Cardiac septum (tissue), 1 donor: ENCODE measurements at regions not wholly inside any gene's neighbourhood (a gene's known extent, or its start where the extent isn't known, plus 50 kb on each side); places are given as distances from the start of the nearest gene placed in this dataset.
"Not testable (repeated sequence)": the region's sequence is repeated elsewhere in the genome, so short reads cannot be mapped to it uniquely, and the experiment has no call there.

ENCODE experiments used
- DNase-seq: peaks from one replicate; pipeline ENCODE4 v3.0.0-alpha.2; 2020; ENCODE audit warnings: low spot score
- intact Hi-C: fragments of 100-400 bp; cut with DNase I; formaldehyde crosslinking; loops from one replicate; pipeline ENCODE4 v1.14.0; 2022
- donor health status: DM: no; HTN: no; CAD: no.

DNA sequence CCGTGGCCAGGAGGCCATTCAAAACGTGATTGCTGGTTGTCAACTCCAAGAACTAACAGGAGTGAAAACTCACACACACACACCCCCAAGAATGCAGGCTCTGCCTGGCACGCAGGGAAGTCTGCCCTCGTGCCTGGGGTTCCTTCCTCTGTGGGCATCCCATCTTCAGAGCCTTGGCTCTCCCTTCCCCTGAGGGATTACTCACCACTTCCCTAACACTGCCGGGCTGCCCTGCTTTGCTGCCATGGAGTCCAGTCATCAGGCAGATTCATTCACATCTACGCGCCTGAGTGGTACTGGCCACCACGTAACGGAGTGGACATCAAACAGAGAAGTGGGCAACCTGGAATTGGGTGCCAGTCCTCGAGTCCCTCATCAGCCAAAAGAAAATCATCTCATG is 120.7 kb upstream of the TMEM45B start:
- no peak for DNase-seq
- intact Hi-C loops, result no loop called here

DNA sequence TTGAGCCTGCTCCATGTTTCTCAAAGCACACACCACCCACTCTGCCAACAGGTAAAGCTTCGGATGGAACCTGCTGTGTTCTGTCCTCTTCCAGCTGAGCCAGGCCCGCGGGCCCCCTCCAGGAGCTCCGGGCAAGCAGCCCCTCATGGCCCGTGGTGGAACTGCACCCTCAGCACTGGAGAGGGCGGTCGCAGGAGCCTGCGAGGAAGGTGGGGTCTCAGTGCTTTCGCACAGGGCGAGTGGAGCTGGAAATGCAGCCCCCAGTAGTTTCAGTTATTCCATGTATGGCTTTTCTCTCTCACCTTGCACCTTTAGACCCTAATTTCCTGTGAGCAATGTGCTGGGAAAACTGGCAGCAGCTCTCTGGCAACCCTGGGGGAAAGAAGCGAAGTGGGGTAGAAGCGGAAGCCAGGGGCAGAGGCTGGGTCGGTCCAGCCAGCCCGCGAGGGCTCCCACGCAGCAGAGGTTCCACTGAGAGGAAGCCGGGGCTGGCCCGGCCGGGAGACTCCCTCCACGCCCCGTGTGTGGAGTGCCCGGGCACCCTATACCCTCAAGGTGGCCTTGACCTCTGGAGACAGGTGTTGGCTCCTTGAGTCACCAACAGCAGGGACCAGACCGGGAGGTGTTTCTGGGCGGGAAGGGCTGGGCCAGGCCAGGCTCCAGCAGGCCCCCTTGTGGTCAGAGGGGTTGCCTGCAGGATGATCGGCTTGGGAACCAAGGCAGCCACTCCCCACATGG is 119.9 kb upstream of the TMEM45B start:
- intact Hi-C loops, result no loop called here

DNA sequence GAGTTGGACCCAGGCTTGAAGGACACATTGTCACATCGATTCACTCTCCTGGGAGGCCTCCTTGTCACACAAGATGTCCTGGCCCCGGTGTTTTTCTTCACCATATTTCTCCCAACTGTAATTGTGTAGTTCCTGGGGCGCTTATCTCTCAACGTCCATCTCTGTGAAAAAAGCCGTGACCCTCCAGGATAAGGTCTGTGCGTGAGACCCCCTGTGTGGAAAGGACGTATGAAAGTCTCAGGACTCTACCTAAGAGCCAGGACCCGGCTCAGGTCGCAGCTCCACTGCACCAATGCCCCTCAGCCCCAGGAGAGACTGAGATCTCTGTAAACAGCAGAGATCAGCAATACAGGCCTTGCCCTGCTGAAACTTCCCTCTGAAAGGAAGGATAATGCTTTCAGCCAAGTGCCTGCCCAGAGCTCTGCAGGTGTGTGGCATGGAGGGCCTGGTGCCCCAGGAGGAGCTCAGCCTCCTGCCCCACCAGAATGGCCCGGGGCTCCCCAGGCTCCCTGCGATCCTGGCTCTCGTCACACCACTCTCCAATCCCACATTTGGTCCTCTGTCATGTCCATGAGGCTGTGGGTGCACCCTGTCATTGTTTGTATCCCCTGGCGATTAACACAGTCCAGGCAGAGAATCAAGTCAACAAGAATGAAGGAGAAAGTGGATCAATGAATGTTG is 119.2 kb upstream of the TMEM45B start:
- intact Hi-C loops, result no loop called here
- no peak for DNase-seq

More for the DNA sequence above, 119.9 kb upstream of the TMEM45B start:
- DNase-seq, result no peak

DNA sequence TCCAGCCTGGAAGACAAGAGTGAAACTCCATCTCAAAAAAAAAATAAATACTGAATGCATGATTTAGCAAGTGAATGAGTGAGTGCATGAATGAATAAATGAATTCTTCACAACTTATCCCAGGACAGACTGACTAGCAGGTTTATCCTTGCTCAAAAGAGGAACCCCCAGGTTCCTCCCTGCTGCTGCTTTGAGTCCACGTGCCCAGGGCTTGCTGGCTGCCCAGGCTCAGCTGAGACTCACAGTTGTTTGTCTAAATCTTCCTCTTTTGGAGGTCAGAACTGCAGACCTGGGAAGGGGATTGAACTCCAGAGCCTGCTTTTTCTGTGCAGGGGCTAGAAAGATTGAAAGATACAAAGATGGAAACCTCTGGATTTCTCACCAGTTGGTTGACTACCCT is 117.4 kb upstream of the TMEM45B start:
- intact Hi-C loops, result no loop called here

DNA sequence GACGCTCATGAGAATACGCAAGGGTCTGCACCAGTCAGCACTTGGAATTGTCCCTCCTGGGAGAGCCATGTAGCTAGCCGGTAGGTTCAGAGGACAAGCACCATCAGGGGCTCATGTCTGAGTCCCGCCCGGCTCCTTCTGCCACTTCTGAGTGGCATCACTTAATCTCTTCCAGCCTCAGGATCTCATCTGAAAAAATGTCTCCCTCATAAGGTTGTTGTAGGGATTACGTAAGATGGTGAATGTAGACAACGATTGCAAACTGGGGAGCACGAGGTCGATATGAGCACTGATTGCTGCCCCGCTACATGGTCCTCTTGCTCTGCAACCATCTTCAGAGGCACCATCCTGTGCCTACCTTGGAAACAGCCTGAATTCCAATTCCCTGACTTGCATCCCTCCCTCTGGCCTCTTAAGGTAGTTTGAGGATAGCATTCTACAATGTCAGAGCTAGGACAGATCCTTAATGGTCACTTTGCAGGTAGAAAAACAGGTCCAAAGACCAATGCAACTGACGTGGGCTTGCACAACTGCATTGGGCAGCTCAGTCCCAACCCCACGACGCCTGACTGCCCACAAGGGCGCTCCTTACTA is 115.8 kb upstream of the TMEM45B start:
- intact Hi-C loops, result no loop called here

More for the DNA sequence above, 117.4 kb upstream of the TMEM45B start:
- no peak for DNase-seq

DNA sequence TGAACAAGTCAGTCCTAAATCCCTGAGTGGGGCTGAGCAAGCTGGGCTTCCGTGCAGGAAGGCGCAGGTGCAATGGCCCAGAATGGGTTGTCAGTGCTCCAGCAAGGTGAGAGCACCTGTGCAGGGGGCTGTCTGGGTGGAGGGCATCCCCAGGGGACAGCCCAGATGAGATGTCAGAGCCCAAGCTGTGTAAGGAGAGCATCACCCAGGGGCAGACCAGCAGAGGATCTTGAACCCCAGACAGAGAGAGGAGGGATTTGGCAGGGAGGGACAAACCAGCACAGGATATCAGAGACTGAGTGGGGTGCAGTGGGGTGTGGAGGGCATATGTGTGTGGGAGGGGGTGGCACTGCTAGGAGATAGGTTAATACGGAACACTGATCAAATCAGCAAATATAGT is 114.9 kb upstream of the TMEM45B start:
- intact Hi-C loops, result no loop called here
- peak; percentile 24 for DNase-seq

More for the DNA sequence above, 115.8 kb upstream of the TMEM45B start:
- DNase-seq, result peak; percentile 15

DNA sequence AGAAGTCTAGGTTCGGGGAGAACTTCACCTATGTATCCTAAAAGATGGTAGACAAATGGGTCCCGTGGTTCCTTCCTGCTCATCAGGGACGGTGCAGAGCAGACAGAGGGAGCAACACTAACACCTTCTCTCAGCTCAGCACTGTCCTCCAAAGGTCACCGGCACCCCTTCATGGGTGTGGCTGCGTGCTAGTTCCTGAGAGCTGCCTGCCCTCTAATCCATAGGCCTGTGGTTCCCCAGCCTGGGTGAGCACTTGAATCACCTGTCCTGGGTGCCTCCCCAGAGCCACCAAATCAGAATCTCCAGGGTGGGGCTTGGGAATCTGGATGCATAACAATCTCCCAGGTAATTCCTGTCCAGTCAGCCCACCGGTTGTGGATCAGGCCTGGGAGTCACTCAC is 113.9 kb upstream of the TMEM45B start:
- DNase-seq, result peak; percentile 59
- intact Hi-C loops, result no loop called here

DNA sequence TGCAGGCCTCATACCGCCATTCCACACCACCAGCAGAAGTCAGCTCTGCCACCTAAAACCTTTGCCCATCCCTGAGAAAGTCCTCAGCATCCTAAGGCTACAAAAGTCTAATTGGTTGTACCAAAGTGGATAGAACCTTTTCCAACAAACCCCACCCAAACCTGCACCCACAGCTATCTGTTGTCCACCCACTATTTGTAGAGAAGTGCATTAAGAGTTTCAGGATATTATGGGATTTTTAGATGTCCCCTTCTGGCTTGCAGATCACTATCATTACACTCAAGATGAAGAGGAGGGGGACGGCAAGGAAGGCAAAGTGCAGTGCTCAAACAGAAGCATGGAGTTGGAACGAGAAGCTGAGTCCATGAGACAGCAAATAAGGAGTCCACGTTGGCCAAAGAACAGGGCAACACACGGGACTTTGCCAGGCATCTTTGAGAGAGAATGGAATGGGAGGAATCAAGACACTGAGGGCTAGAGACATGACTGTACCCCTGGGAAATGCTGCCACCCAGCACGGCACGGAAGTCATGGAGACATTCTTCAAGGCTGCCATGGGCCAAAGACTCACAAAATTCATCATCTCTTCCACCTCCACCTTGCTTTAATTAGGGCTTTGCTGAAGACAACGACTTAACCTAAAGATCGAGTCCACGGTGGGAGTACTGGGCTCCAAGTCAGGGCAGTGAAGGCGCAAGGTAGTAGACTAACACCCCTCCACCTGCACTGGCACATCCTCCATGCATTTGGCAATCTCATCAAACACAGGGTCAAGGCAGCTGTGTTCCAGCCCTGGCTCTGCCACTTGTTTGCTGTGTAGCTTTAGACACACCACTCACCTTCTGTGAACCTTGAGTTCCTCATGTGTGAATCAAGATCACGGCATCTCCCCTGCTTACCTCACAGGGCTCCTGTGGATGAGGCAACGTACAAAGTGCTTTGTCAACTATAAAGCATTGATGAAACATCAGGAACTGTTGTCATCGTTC is 112.9 kb upstream of the TMEM45B start:
- DNase-seq, result peak; percentile 33
- intact Hi-C loops, result no loop called here

DNA sequence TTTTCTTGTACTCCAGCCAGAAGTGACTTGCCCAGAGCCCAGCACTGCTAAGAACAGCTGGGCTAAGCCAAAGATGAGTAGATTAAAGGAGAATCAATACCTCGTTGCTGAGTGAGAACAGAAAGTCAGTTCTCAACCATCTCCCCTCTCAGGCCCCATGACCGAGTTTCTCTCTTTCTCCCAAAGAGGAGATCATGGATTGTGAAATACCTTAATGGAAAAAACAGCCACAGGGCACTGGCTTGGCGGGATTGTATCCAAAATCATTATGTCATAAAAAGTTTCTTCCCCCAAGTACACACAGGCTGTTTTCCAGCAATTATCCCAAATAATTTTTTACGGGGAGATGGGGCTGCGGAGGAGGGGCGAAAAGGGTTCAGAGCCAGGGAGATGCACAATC is 111.8 kb upstream of the TMEM45B start:
- peak; percentile 49 for DNase-seq
- intact Hi-C loops, result no loop called here

DNA sequence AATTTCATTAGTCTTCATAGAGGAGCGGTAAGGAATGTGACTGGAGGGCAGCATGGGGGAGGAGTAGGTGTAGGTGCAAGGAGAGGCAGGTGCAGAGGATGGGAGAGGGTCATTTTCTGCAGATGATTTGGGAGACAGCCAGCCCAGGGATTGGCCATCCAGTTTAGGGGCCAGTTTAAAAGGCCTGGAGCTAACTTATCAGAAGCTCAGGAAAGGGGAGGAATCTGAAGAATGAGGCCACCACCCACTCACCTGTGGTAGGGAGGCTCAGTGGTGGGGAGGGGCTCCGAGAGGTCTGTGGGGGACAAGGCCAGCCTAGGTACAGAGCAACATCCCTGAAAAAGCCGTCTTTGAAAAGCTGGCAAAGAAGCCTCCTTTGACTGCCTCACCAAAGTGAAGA is 110.8 kb upstream of the TMEM45B start:
- DNase-seq, result no peak
- intact Hi-C loops, result no loop called here

DNA sequence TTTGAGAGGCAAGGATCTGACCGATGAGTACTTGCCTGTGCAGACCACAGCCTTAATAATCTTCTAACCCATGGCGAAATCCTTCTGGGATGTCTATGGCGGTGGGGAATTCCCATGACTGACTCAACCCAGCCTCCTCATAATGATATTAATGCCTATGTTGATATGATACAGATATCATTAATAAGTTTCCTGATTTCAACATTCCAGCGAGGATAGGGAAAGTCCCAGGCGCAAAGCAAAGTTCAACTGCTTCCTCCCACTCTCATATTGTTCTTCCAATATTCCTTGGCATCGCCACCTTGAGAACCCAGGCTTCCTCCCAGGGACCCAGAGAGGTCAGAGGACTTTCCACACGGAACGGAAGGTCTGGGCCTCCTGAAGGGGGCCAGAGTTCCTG is 110.3 kb upstream of the TMEM45B start:
- peak; percentile 35 for DNase-seq
- intact Hi-C loops, result no loop called here

DNA sequence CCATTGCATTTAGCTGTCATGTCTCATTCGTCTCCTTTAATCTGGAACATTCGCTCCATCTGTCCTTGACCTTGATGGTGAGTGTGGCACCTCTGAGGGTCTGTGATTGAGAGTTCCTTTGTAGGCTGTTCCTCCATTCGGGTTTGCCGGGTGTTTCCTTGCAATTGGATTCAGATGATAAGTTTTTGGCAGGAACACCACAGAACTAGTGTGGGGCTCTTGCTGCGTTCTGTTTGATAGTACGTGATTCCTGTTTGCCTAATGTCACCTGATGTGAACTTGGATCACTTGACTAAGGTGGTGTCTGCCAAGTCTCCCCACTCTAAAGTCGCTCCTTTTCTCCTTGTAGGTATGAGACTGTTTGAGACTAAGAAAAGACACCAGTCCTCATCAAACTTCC is 109.7 kb upstream of the TMEM45B start:
- intact Hi-C loops, result no loop called here

DNA sequence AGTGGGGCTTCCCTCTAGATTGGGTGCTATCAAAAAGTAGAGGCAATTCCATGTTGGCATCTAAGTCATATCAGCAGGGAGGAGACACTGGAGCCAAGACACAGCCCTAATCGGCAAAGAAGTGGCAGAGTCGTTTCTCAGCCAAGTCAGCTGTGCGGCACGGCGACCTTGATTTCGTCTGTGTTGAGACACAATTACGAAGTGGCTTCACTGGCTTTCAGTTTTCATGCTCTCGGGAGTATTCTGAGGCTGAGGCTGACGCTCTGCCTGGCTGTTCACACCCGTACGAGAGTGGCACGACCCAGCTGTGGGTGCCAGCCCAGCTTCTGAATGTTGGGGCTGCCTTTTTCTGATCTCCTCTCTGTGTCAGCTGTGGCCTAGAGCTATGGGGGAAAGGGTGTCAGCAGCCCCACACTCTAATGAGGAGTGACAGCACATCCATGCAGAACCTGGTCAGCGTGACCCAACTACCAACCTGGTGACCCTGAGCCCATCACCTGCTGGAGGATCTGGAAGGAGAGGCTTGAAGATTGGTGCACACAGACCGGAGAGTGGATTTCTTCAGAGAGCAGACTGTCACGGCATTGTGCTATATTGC is 105.7 kb upstream of the TMEM45B start:
- intact Hi-C loops, result no loop called here

More for the DNA sequence above, 109.7 kb upstream of the TMEM45B start:
- peak; percentile 19 for DNase-seq

DNA sequence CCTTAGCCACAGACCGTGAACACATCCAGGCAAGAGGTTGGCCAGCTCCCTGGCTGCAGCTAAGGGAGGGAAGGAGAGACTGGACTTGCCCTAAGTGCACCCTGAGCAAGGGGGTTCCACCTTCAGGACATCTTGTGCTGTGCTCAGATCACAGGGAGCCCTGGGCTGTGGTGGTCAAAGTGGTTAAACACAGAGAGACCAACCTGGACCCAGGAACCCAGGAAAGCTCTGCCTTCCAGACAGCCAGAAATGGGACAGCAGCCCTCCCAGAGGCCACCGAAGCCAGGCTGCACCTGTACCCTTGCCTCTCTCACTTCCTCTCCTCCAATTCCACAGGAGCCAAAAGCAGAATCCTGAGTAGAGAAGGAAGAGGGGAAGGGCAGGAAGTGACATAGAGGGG is 105.2 kb upstream of the TMEM45B start:
- intact Hi-C loops, result no loop called here
- DNase-seq, result no peak

More for the DNA sequence above, 105.7 kb upstream of the TMEM45B start:
- DNase-seq, result peak; percentile 63

DNA sequence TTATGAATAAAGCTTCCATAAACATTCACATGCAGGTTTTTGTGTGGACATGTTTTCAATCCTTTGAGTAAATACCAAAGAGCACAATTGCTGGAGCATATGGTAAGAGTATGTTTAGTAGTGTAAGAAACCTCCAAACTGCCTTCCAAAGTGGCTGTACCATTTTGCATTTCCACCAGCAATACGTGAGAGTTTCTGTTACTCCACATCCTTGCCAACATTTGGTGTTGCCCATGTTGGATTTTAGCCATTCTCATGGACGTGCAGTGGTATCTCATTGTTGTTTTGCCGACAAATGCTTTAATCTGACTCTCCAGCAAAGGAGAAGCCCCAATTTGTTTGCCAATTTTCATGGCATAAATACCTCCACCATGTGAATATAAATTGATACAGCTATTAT is 103.9 kb upstream of the TMEM45B start:
- intact Hi-C loops, result no loop called here
- DNase-seq, result no peak

DNA sequence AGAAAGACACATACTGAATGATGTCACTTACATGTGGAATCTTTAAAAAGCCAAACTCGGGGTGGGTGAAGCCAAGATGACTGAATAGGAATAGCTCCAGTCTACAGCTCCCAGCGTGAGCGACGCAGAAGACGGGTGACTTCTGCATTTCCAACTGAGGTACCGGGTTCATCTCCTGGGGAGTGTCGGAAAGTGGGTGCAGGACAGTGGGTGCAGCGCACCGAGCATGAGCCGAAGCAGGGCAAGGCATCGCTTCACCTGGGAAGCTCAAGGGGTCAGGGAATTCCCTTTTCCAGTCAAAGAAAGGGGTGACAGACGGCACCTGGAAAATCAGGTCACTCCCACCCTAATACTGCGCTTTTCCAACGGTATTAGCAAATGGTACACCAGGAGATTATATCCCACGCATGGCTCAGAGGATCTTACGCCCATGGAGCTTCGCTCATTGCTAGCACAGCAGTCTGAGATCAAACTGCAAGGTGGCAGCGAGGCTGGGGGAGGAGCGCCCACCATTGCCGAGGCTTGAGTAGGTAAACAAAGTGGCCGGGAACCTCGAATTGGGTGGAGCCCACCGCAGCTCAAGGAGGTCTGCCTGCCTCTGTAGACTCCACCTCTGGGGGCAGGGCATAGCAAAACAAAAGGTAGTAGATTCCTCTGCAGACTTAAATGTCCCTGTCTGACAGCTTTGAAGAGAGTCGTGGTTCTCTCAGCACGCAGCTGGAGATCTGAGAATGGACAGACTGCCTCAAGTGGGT is 103.0 kb upstream of the TMEM45B start:
- intact Hi-C loops, result not testable (repeated sequence)
- DNase-seq, result peak; percentile 22

DNA sequence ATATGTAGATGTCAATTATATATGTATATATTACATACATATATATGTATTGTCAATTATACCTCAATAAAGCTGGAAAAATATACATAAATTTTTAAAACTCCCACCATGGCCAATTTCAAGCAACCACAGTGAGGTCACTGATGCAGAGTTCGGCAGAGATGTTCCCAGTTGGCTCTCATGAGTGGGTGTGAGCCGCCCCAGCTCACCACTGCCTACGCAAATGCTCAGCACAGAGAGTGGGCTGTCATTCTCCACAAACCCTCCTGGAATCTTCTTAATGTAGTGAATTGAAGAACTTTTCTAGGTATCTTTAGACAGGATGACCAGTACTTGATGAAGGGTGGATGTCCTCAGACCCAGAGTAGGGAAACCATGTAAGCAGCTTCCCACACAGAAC is 96.6 kb upstream of the TMEM45B start:
- intact Hi-C loops, result no loop called here
- no peak for DNase-seq

DNA sequence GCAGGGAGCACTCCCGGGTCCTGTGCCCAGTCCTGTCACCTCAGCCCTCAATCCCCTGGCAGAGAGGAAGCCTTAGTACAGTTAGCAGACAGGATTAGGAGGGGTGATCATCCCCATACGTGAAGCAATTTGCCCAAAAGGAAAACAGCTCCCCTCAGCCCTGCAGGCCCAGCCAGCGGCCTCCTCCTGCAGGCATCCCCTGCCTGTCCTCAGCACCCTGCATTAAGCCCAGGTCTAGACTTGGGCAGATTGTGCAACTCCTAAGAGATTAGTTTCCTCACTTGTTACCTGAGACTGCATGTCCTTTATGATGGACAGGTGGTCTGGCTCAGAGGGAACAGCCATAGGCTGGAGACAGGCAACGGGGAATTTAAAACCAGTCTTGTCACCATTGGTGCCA is 95.5 kb upstream of the TMEM45B start:
- peak; percentile 41 for DNase-seq
- intact Hi-C loops, result no loop called here

DNA sequence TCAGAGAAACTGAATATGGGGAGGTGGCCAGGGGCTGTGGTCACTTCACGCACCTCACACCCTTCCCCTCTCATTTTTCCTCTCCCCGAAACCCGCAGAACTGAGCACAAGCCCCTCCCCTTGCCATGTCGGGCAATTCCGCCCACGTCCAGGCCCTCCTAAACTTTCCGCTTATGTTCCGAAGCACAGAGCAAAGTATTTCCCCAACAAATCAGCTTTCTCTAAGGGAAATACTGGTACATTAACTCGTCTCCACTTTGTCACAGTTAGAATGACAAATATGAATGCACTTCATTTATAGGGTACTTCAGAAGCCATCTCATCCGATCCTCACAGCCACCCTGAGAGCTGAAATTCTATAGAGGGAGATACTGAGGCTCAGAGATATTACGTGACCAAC is 94.7 kb upstream of the TMEM45B start:
- peak; percentile 33 for DNase-seq
- intact Hi-C loops, result no loop called here
